ENCODE measurements at regions not wholly inside any gene's neighbourhood (a gene's known extent, or its start where the extent isn't known, plus 50 kb on each side); places are given as distances from the start of the nearest gene placed in this dataset.

GRCh38 chr14:105865904-105866840 lies 339.8 kb downstream of the TMEM121 start:
- Histone ChIP-seq H3K9me3 (ENCODE audit: control insufficient read depth, low read length) (peaks cover 84% of the 10 kb centered on the region), H3K36me3 (ENCODE audit: control insufficient read depth, insufficient read depth, low read length) (no peaks in the 10 kb centered on the region), H3K27ac (ENCODE audit: low read depth, low read length, severe bottlenecking) (no peak overlapping the region), H3K4me1 (ENCODE audit: control insufficient read depth, insufficient read depth, low read length, poor library complexity, severe bottlenecking) (no peaks in the 10 kb centered on the region), H3K4me3 (ENCODE audit: extremely low read depth, insufficient read depth, low read length, poor library complexity, severe bottlenecking) (no peak overlapping the region)
- WGBS, 2 experiments (ENCODE audit: insufficient coverage in 2 of 2) = 77 to 79% methylated on average over 28 to 29 of the region's 32 CpGs

DNA sequence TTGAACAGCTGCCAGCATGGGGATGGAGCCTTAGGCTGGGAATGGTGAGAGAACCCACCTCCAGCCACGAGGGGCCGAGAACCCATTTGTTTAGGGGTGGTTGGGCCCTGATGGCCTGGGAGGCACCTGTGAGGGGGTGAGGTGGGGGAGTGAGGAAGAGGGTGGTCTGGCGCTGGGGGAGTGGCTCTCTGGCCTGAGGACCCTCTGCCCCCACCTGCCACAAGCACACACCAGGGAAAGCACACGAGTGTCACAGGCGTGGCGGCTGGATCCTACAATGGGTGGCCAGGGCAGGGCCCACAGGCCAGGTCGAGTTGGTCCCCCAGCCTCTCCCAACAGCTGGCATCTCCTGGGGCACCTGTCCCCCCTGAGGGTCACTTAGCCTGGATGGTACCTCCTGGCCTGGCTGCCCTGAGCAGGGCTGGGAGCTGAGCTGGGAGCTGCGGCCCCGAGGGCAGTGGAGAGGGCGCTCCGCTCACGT lies 340.5 kb downstream of the TMEM121 start:
- no peaks in the 10 kb centered on the region for H3K36me3 ChIP-seq (ENCODE audit: control insufficient read depth, insufficient read depth, low read length)
- H3K4me3 ChIP-seq (ENCODE audit: extremely low read depth, insufficient read depth, low read length, poor library complexity, severe bottlenecking) = no peak overlapping the region
- no peaks in the 10 kb centered on the region for H3K4me1 ChIP-seq (ENCODE audit: control insufficient read depth, insufficient read depth, low read length, poor library complexity, severe bottlenecking)
- WGBS, 2 experiments (ENCODE audit: insufficient coverage in 2 of 2) = 67 to 90% methylated on average over 4 of the region's 12 CpGs
- H3K27ac ChIP-seq (ENCODE audit: low read depth, low read length, severe bottlenecking) = no peak overlapping the region
- peaks cover 86% of the 10 kb centered on the region for H3K9me3 ChIP-seq (ENCODE audit: control insufficient read depth, low read length)

DNA sequence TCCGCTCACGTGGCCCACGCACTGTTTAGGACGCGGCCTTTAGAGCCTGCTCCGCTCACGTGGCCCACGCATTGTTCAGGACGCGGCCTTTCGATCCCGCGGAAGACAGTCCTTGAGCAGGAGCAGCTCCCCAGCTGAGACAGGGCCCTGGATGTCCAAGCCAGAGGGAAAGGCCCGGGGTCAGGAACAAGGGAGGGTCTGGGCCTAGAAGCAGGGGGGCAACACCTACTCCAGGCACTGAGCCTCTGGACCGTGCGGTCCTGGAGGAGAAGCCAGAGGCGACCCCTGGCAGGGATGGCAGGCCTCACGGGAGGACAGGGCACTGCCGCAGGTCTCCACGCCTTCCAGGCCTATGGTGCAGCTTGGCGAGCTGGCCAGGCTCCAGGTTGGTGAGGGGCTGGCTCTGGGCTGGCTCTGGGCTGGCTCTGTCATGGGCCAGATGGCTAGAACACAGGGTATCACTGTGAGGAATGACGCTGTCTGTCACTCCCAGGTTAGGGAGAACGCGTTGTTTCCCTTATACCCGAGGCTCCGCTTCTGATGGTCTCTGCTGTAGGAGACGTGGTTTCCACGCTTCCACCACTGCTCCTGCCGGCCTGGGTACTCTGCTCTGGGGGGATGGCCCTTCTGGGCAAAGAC lies 341.7 kb downstream of the TMEM121 start:
- no peaks in the 10 kb centered on the region for H3K4me1 ChIP-seq (ENCODE audit: control insufficient read depth, insufficient read depth, low read length, poor library complexity, severe bottlenecking)
- 72 to 78% methylated on average over 24 to 25 of the region's 29 CpGs for WGBS, 2 experiments (ENCODE audit: insufficient coverage in 2 of 2)
- no peaks in the 10 kb centered on the region for H3K36me3 ChIP-seq (ENCODE audit: control insufficient read depth, insufficient read depth, low read length)
- no peak overlapping the region for H3K4me3 ChIP-seq (ENCODE audit: extremely low read depth, insufficient read depth, low read length, poor library complexity, severe bottlenecking)
- H3K27ac ChIP-seq (ENCODE audit: low read depth, low read length, severe bottlenecking) = no peak overlapping the region
- peaks cover 81% of the 10 kb centered on the region for H3K9me3 ChIP-seq (ENCODE audit: control insufficient read depth, low read length)

DNA sequence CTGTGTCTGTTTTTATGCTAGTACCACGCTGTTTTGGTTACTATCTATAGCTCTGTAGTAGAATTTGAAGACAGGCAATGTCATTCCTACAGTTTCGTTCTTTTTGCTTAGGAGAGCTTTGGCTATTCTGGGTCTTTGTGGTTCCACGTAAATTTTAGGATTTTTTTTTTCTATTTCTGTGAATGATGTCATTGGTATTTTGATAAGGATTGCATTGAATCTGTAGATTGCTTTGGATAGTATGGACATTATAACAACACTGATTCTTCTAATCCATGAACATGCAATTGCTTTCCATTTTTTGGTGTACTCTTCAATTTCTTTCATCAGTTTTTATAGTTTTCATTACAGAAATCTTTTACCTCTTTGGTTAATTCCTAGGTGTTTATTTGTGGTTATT lies 345.2 kb downstream of the TMEM121 start:
- 46 to 49% methylated on average over 2 to 3 of the region's 3 CpGs for whole genome bisulfite sequencing, 2 experiments (ENCODE audit: insufficient coverage in 2 of 2)
- Histone ChIP-seq H3K9me3 (ENCODE audit: control insufficient read depth, low read length) (peaks cover 63% of the 10 kb centered on the region), H3K36me3 (ENCODE audit: control insufficient read depth, insufficient read depth, low read length) (no peaks in the 10 kb centered on the region), H3K27ac (ENCODE audit: low read depth, low read length, severe bottlenecking) (no peak overlapping the region), H3K4me3 (ENCODE audit: extremely low read depth, insufficient read depth, low read length, poor library complexity, severe bottlenecking) (no peak overlapping the region), H3K4me1 (ENCODE audit: control insufficient read depth, insufficient read depth, low read length, poor library complexity, severe bottlenecking) (no peaks in the 10 kb centered on the region)

- no CpG with 5 or more reads among the region's 4 CpGs for WGBS, 2 experiments (ENCODE audit: insufficient coverage in 2 of 2)
- Histone ChIP-seq H3K36me3 (ENCODE audit: control insufficient read depth, insufficient read depth, low read length) (no peaks in the 10 kb centered on the region), H3K9me3 (ENCODE audit: control insufficient read depth, low read length) (peaks cover 58% of the 10 kb centered on the region), H3K27ac (ENCODE audit: low read depth, low read length, severe bottlenecking) (no peak overlapping the region), H3K4me3 (ENCODE audit: extremely low read depth, insufficient read depth, low read length, poor library complexity, severe bottlenecking) (no peak overlapping the region), H3K4me1 (ENCODE audit: control insufficient read depth, insufficient read depth, low read length, poor library complexity, severe bottlenecking) (no peaks in the 10 kb centered on the region)
Measured at GRCh38 chr14:105873870-105874512, 347.6 kb downstream of the TMEM121 start.

DNA sequence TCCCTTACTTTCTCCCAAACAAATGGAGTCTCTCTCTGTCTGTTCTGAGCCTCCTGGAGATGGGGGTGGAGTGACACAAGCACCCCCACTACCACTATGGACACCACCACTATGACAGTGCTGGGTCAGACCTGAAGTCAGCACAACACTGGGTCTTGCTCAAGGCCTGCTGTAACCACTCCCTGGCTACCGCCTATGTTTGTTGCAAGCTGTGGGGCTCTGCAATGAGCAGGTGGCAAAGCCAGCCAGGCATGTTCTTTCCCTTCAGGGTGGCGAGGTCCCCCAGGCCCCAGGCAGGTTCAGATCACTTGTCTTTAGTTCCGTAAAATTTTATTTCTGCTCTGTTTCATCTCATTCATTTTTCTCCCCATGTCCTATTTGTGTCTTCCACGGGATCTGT lies 349.8 kb downstream of the TMEM121 start:
- Histone ChIP-seq H3K4me3 (ENCODE audit: extremely low read depth, insufficient read depth, low read length, poor library complexity, severe bottlenecking) (no peak overlapping the region), H3K36me3 (ENCODE audit: control insufficient read depth, insufficient read depth, low read length) (no peaks in the 10 kb centered on the region), H3K27ac (ENCODE audit: low read depth, low read length, severe bottlenecking) (no peak overlapping the region), H3K4me1 (ENCODE audit: control insufficient read depth, insufficient read depth, low read length, poor library complexity, severe bottlenecking) (no peaks in the 10 kb centered on the region), H3K9me3 (ENCODE audit: control insufficient read depth, low read length) (peaks cover 56% of the 10 kb centered on the region)
- 54 to 64% methylated on average over 3 of the region's 4 CpGs for WGBS, 2 experiments (ENCODE audit: insufficient coverage in 2 of 2)

GRCh38 chr14:105876829-105877228 lies 350.4 kb downstream of the TMEM121 start:
- Histone ChIP-seq H3K36me3 (ENCODE audit: control insufficient read depth, insufficient read depth, low read length) (no peaks in the 10 kb centered on the region), H3K4me1 (ENCODE audit: control insufficient read depth, insufficient read depth, low read length, poor library complexity, severe bottlenecking) (no peaks in the 10 kb centered on the region), H3K4me3 (ENCODE audit: extremely low read depth, insufficient read depth, low read length, poor library complexity, severe bottlenecking) (no peak overlapping the region), H3K27ac (ENCODE audit: low read depth, low read length, severe bottlenecking) (no peak overlapping the region), H3K9me3 (ENCODE audit: control insufficient read depth, low read length) (peaks cover 57% of the 10 kb centered on the region)
- 84 to 86% methylated on average over 8 of the region's 8 CpGs for WGBS, 2 experiments (ENCODE audit: insufficient coverage in 2 of 2)

- no peaks in the 10 kb centered on the region for H3K4me1 ChIP-seq (ENCODE audit: control insufficient read depth, insufficient read depth, low read length, poor library complexity, severe bottlenecking)
- H3K4me3 ChIP-seq (ENCODE audit: extremely low read depth, insufficient read depth, low read length, poor library complexity, severe bottlenecking) = no peak overlapping the region
- no peak overlapping the region for H3K27ac ChIP-seq (ENCODE audit: low read depth, low read length, severe bottlenecking)
- WGBS, 2 experiments (ENCODE audit: insufficient coverage in 2 of 2) = 80 to 82% methylated on average over 2 to 4 of the region's 9 CpGs
- peaks cover 54% of the 10 kb centered on the region for H3K9me3 ChIP-seq (ENCODE audit: control insufficient read depth, low read length)
- no peaks in the 10 kb centered on the region for H3K36me3 ChIP-seq (ENCODE audit: control insufficient read depth, insufficient read depth, low read length)
Measured at GRCh38 chr14:105877645-105878044, 351.3 kb downstream of the TMEM121 start.

- no peaks in the 10 kb centered on the region for H3K36me3 ChIP-seq (ENCODE audit: control insufficient read depth, insufficient read depth, low read length)
- H3K4me1 ChIP-seq (ENCODE audit: control insufficient read depth, insufficient read depth, low read length, poor library complexity, severe bottlenecking) = no peaks in the 10 kb centered on the region
- H3K27ac ChIP-seq (ENCODE audit: low read depth, low read length, severe bottlenecking) = no peak overlapping the region
- H3K4me3 ChIP-seq (ENCODE audit: extremely low read depth, insufficient read depth, low read length, poor library complexity, severe bottlenecking) = no peak overlapping the region
- WGBS, 2 experiments (ENCODE audit: insufficient coverage in 2 of 2) = 67 to 70% methylated on average over 12 of the region's 12 CpGs
- peaks cover 58% of the 10 kb centered on the region for H3K9me3 ChIP-seq (ENCODE audit: control insufficient read depth, low read length)
Measured at GRCh38 chr14:105878125-105878524, 351.7 kb downstream of the TMEM121 start.

- H3K4me1 ChIP-seq (ENCODE audit: control insufficient read depth, insufficient read depth, low read length, poor library complexity, severe bottlenecking) = no peaks in the 10 kb centered on the region
- peaks cover 62% of the 10 kb centered on the region for H3K9me3 ChIP-seq (ENCODE audit: control insufficient read depth, low read length)
- no peak overlapping the region for H3K27ac ChIP-seq (ENCODE audit: low read depth, low read length, severe bottlenecking)
- no peak overlapping the region for H3K4me3 ChIP-seq (ENCODE audit: extremely low read depth, insufficient read depth, low read length, poor library complexity, severe bottlenecking)
- 72 to 79% methylated on average over 11 of the region's 13 CpGs for WGBS, 2 experiments (ENCODE audit: insufficient coverage in 2 of 2)
- H3K36me3 ChIP-seq (ENCODE audit: control insufficient read depth, insufficient read depth, low read length) = no peaks in the 10 kb centered on the region
Measured at GRCh38 chr14:105878554-105878953, 352.2 kb downstream of the TMEM121 start.
